ENCODE measurements at regions not wholly inside any gene's neighbourhood (a gene's known extent, or its start where the extent isn't known, plus 50 kb on each side); places are given as distances from the start of the nearest gene placed in this dataset.

- DNase-seq (ENCODE audit: low read depth) = no peak
- H3K4me3 ChIP-seq (ENCODE audit: low read depth, low read length) = no peak overlapping the region
Observed at GRCh38 chr2:598058-598802, 79.0 kb downstream of the TMEM18 start.

GRCh38 chr2:595831-596592, 81.2 kb downstream of the TMEM18 start:
- no peak overlapping the region for H3K4me3 ChIP-seq (ENCODE audit: low read depth, low read length)
- no peak for DNase-seq (ENCODE audit: low read depth)

- no peak overlapping the region for H3K4me3 ChIP-seq (ENCODE audit: low read depth, low read length)
- no peak for DNase-seq (ENCODE audit: low read depth)
Observed at GRCh38 chr2:595141-595815, 81.9 kb downstream of the TMEM18 start.

- DNase-seq (ENCODE audit: low read depth) = no peak
- H3K4me3 ChIP-seq (ENCODE audit: low read depth, low read length) = no peak overlapping the region
Observed at GRCh38 chr2:594297-594949, 82.8 kb downstream of the TMEM18 start.

- no peak overlapping the region for H3K4me3 ChIP-seq (ENCODE audit: low read depth, low read length)
- no peak for DNase-seq (ENCODE audit: low read depth)
Observed at GRCh38 chr2:593356-594026, 83.7 kb downstream of the TMEM18 start.

- no peak overlapping the region for H3K4me3 ChIP-seq (ENCODE audit: low read depth, low read length)
- no peak for DNase-seq (ENCODE audit: low read depth)
Observed at GRCh38 chr2:592737-593136, 84.5 kb downstream of the TMEM18 start.

GRCh38 chr2:590214-591175, 86.7 kb downstream of the TMEM18 start:
- no peak overlapping the region for H3K4me3 ChIP-seq (ENCODE audit: low read depth, low read length)
- no peak for DNase-seq (ENCODE audit: low read depth)

GRCh38 chr2:589281-590130, 87.7 kb downstream of the TMEM18 start:
- no peak overlapping the region for H3K4me3 ChIP-seq (ENCODE audit: low read depth, low read length)
- no peak for DNase-seq (ENCODE audit: low read depth)

- no peak for DNase-seq (ENCODE audit: low read depth)
- H3K4me3 ChIP-seq (ENCODE audit: low read depth, low read length) = no peak overlapping the region
Observed at GRCh38 chr2:588074-588645, 89.0 kb downstream of the TMEM18 start.

GRCh38 chr2:587087-587960, 89.9 kb downstream of the TMEM18 start:
- no peak for DNase-seq (ENCODE audit: low read depth)
- H3K4me3 ChIP-seq (ENCODE audit: low read depth, low read length) = no peak overlapping the region

- DNase-seq (ENCODE audit: low read depth) = no peak
- no peak overlapping the region for H3K4me3 ChIP-seq (ENCODE audit: low read depth, low read length)
Observed at GRCh38 chr2:586641-587076, 90.5 kb downstream of the TMEM18 start.

- DNase-seq (ENCODE audit: low read depth) = no peak
- H3K4me3 ChIP-seq (ENCODE audit: low read depth, low read length) = no peak overlapping the region
Observed at GRCh38 chr2:584863-585823, 92.1 kb downstream of the TMEM18 start.

- DNase-seq (ENCODE audit: low read depth) = no peak
- H3K4me3 ChIP-seq (ENCODE audit: low read depth, low read length) = no peak overlapping the region
Observed at GRCh38 chr2:583666-584065, 93.5 kb downstream of the TMEM18 start.

- H3K4me3 ChIP-seq (ENCODE audit: low read depth, low read length) = no peak overlapping the region
- DNase-seq (ENCODE audit: low read depth) = no peak
Observed at GRCh38 chr2:582792-583528, 94.2 kb downstream of the TMEM18 start.
